ENCODE measurements at regions not wholly inside any gene's neighbourhood (a gene's known extent, or its start where the extent isn't known, plus 50 kb on each side); places are given as distances from the start of the nearest gene placed in this dataset.

DNA sequence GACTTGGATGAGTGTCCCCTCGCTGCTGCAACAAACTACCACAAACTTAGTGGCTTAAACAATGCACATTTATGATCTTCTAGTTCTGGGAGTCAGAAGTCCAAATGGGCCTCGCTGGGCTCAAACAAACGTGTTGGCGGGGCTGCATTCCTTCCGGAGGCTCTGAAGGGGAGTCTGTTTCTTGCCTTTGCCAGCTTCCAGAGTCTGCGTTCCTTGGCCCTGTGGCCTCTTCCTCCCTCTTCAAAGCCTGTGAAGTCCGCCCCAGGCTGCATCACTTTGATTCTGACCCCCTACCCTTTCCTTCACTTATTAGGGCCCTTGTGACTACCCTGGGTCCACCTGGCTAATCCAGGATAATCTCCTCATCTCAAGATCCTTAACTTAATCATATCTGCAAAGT is 80.3 kb upstream of the NECTIN1 start:
- peaks cover 50% of the 10 kb centered on the region for H3K27me3 Mint-ChIP-seq (ENCODE audit: low read depth)
- no peak overlapping the region for H3K56ac ChIP-seq (ENCODE audit: insufficient read length, low read depth, low read length)
- H3K79me1 ChIP-seq (ENCODE audit: insufficient read depth, low read depth, low read length, poor library complexity, severe bottlenecking), result no peaks in the 10 kb centered on the region
- H3K23me2 ChIP-seq (ENCODE audit: insufficient read length, low read depth, low read length, poor library complexity, severe bottlenecking), result no peaks in the 10 kb centered on the region
- H2AFZ ChIP-seq (ENCODE audit: low read length), result no peak overlapping the region
- no peaks in the 10 kb centered on the region for H3K4me1 ChIP-seq (ENCODE audit: insufficient read depth, low read length)
- H3K27me3 ChIP-seq (ENCODE audit: insufficient read depth, low read length), result no peaks in the 10 kb centered on the region; the same call in 1 of the 2 replicates
- H4K91ac ChIP-seq (ENCODE audit: insufficient read length, low read depth, low read length), result no peak overlapping the region
- TF ChIP-seq, protein P1, sequence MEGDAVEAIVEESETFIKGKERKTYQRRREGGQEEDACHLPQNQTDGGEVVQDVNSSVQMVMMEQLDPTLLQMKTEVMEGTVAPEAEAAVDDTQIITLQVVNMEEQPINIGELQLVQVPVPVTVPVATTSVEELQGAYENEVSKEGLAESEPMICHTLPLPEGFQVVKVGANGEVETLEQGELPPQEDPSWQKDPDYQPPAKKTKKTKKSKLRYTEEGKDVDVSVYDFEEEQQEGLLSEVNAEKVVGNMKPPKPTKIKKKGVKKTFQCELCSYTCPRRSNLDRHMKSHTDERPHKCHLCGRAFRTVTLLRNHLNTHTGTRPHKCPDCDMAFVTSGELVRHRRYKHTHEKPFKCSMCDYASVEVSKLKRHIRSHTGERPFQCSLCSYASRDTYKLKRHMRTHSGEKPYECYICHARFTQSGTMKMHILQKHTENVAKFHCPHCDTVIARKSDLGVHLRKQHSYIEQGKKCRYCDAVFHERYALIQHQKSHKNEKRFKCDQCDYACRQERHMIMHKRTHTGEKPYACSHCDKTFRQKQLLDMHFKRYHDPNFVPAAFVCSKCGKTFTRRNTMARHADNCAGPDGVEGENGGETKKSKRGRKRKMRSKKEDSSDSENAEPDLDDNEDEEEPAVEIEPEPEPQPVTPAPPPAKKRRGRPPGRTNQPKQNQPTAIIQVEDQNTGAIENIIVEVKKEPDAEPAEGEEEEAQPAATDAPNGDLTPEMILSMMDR (conservative IDR thresholded peaks at IDR 0.05), result no peak
- DNase-seq, result no peak
- no peaks in the 10 kb centered on the region; a peak in 1 of 7 replicates for H3K36me3 Mint-ChIP-seq (ENCODE audit: insufficient read depth in 1 of 3, low read depth in 3 of 3)
- H4K5ac ChIP-seq (ENCODE audit: insufficient read length, low read depth, low read length), result no peak overlapping the region
- H3K9ac ChIP-seq (ENCODE audit: extremely low read depth, insufficient read length, low read length), result no peak overlapping the region
- no peaks in the 10 kb centered on the region for H3K9me3 ChIP-seq (ENCODE audit: control insufficient read depth, low read depth, low read length)
- H2BK5ac ChIP-seq (ENCODE audit: insufficient read length, low read length), result no peak overlapping the region
- no peak overlapping the region; the same call in 1 of the 2 replicates for H3K14ac ChIP-seq (ENCODE audit: insufficient read depth, low read length)
- H4K8ac ChIP-seq (replicated peaks; ENCODE audit: insufficient read length, low read depth, low read length), result no peak overlapping the region
- H3K27ac ChIP-seq (ENCODE audit: insufficient read length, low read depth, low read length), result no peak overlapping the region
- H3K4me1 Mint-ChIP-seq, result peaks cover 16 to 19% of the 10 kb centered on the region in 2 experiments; a peak in 3 of 4 replicates
- H3K4me2 ChIP-seq (ENCODE audit: insufficient read depth, insufficient read length, low read length), result no peak overlapping the region
- no peak overlapping the region for H3T11ph ChIP-seq (ENCODE audit: low read length)
- no peak overlapping the region for H3K18ac ChIP-seq (ENCODE audit: insufficient read length, low read depth, low read length)
- H3K23ac ChIP-seq (ENCODE audit: insufficient read length, low read depth, low read length), result no peak overlapping the region
- WGBS (ENCODE audit: extremely low coverage, insufficient read length, low lambda C conversion rate), result no CpG with 5 or more reads among the region's 7 CpGs
- no peak overlapping the region for H2AK5ac ChIP-seq (ENCODE audit: insufficient read length, low read length)
- H3K27ac Mint-ChIP-seq, result no peak overlapping the region
- H3K4ac ChIP-seq (ENCODE audit: low read depth, low read length), result no peak overlapping the region
- no peaks in the 10 kb centered on the region for H3K9me3 Mint-ChIP-seq
- H2BK20ac ChIP-seq (ENCODE audit: low read depth, low read length, poor library complexity, severe bottlenecking), result no peak overlapping the region
- H2BK12ac ChIP-seq (ENCODE audit: insufficient read length, low read depth, low read length), result no peak overlapping the region
- H4K20me1 ChIP-seq (ENCODE audit: control insufficient read depth, insufficient read depth, insufficient read length), result no peaks in the 10 kb centered on the region
- H2BK120ac ChIP-seq (ENCODE audit: low read depth, low read length, poor library complexity, severe bottlenecking), result no peak overlapping the region
- no peak overlapping the region for H2BK15ac ChIP-seq (ENCODE audit: low read depth, low read length)
- H3K4me3 Mint-ChIP-seq, result no peak overlapping the region
- H3K79me2 ChIP-seq (ENCODE audit: insufficient read depth, low read length), result no peaks in the 10 kb centered on the region
